NCI-H748 (cell line): ENCODE measurements at regions not wholly inside any gene's neighbourhood (a gene's known extent, or its start where the extent isn't known, plus 50 kb on each side); places are given as distances from the start of the nearest gene placed in this dataset.
"Not testable (repeated sequence)": the region's sequence is repeated elsewhere in the genome, so short reads cannot be mapped to it uniquely, and the experiment has no call there.

Experiments used
- DNase-seq: peaks from one replicate; lab custom pipeline; 2025; ENCODE audit not compliant: unreplicated experiment; lab: John Stamatoyannopoulos, UW

DNA sequence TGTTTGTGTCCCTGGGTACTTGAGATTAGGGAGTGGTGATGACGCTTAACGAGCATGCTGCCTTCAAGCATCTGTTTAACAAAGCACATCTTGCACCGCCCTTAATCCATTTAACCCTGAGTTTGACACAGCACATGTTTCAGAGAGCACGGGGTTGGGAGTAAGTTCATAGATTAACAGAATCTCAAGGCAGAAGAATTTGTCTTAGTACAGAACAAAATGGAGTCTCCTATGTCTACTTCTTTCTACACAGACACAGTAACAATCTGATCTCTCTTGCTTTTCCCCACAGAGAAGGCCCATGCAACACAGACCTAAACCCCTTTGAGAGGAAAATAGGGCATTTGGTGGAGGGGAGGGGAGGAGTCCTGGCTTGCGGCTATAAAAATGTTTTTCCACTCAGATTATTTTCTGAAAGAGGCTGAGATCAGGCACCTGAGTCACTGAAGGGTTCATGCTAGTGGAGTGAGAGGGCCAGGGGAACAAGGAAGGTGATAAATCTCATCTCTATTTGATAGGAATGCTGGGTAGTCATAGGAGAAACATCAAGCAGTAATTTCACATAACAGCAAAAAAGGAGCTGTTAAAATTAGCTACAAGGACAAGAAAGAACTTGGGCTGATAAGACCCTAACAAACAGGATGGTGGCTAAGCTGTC lies 136.9 kb downstream of the OR2B2 start:
- not testable (repeated sequence) for DNase-seq

DNA sequence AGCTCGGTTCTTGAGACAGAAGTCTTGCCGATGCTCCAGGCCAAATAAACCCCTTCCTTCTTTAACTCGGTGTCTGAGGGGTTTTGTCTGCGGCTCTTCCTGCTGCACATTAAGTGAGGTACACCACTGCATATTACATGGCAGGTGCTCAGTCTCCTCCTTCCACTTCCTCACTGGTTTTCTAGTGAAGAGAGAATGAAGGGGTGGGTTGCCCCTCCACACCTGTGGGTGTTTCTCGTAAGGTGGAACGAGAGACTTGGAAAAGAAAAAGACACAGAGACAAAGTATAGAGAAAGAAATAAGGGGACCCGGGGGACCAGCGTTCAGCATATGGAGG lies 138.0 kb downstream of the OR2B2 start:
- not testable (repeated sequence) for DNase-seq

DNA sequence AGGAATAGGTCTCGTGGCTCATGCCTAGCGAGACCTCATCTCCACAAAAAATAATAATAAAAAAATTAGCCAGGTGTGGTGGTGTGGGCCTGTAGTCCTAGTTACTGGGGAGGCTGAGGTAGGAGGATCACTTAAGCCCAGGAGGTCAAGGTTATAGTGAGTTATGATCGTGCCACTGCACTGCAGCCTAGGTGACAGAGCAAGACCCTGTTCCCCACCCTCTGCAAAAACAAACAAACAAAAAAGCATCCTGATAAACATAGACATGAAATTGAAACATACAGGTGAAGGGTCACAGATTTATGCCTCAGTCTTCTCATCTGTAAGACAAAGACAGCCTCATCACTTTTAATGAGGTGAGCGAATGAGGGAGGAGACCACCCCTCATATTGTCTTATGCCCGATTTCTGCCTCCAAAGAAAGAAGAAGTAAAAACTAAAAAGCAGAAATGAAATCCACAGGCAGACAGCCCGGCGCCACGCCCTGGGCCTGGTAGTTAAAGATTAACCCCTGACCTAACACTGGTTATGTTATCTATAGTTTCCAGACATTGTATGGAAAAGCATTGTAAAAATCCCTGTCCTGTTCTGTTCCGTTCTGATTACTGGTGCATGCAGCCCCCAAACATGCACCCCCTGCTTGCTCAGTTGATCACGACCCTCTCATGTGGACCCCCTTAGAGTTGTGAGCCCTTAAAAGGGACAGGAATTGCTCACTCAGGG lies 138.5 kb downstream of the OR2B2 start:
- not testable (repeated sequence) for DNase-seq

DNA sequence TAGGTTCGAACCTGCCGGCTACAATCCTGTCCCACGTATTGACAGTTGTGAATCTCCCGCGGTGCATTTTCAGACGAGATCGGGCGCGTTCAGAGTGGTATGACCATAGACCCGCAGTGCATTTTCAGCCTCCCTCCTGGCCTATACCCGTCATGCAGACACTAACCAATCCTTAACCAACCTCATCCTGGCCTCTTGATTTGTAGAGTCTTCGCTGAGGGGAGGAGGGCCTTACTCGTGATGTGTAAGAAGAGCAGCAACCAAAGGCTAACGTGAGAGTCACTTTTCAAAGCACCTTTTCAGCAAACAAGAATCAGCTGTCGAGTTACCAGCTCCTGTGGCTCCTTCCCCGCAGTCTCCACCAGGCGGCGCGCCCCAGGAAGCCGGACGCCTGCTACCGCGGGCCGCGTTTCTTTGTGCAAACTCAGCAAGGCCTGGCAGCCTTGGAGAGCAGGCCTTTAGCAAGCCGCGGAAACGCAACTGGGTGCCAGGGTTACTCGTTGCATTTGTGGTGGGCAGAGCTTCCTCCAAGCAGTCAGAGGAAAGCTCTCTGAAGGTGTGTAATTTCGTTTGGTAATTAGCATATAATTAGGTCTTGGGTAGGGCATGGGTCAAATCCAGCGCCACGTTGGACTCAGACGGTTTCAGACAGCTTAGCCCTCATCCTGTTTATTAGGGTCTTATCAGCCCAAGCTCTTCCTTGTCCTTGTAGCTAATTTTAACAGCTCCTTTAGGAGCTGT lies 139.8 kb downstream of the OR2B2 start:
- peak; percentile 96 for DNase-seq

DNA sequence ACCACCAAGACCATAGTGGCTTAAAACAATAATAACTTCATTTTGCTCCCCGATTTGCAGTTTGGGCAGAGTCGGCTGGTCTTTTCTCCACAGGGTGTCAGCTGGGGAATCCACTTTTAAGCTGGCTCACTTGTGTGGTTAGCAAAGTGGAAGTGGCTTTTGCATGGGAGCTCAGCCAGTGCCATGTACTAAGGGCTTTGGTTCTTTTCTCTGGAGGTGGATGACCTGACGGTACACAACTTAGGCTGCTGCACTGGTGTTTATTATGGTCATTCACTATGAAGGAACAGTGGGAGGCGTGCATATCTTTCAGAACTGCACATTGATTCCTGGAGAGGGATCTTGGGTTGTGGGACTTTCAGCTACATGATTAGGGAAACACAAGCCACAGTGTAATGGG lies 141.0 kb downstream of the OR2B2 start:
- DNase-seq = no peak

DNA sequence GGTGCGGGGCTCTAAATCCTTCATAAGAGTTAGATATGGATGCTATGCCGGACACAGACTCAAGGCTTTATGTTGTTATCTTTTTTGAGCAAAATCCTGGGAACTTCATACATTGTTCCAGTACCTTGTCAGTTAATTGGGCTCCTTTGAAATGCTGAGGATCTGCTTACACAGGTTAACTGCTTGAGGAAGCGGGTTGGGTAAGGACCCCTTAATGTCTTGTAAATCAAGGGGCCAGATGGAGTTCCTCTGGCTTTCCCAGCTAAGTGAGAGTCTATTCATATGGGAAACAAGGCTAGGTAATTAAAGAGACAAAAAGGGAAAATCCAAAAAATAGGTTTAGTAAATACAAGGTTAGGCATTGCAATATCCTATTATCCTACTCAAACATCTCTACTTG lies 141.5 kb downstream of the OR2B2 start:
- no peak for DNase-seq

DNA sequence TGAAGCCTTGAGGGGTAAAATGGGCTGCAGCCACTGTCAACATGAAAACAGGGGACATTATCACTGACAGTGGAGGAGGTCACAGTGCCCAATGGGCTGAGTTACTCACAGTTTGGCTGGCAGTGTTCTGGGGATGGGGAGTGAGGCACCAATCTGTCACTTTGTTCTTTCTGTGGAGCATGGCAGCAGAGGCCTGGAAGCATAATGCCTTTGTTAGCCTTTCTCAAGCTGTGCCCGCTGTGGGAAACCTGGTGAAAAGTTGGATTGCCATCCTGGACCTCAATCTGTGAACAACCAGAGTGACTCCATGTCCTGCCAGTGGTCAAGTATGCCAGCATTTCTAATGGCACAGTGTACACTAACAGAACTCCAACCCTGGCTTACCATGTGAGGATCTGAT lies 143.6 kb downstream of the OR2B2 start:
- DNase-seq = no peak

DNA sequence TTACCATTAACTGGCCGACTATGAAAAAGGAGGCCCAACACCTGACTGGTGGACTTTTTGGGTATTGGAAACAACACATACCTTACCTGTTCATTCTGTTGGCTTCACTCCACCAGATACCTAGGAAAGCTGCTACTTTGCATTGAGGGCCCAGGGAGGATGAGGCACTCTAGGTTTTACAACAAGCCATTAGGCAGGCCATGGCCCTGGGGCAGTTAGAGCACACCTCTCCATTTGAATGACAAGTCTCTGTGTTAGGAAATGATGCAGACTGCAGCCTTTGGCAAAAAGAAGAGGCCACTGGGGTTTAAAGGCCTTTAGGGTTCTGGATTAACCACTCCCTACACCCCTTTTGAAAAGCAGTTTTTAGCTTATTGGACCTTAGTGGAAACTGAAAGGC lies 144.3 kb downstream of the OR2B2 start:
- DNase-seq = no peak

DNA sequence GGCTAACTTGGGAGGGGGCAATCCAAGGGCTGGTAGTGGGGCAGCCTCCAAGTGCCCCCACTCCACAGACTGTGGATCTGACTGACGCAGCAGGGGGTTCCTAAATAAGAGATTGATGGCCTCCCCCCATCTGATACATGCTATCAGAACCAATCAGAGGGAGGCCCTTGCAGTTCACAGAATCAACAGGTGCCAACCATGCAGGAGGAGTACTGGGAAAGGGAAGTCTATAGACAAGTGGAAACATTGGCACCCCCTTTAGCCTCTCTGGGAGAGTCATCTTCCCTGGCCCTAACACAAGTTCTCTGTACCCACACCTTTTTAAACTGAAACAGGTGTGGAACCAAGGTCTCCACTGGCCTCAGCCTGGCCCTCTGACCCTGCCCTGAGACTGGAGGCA lies 145.8 kb downstream of the OR2B2 start:
- DNase-seq = no peak

DNA sequence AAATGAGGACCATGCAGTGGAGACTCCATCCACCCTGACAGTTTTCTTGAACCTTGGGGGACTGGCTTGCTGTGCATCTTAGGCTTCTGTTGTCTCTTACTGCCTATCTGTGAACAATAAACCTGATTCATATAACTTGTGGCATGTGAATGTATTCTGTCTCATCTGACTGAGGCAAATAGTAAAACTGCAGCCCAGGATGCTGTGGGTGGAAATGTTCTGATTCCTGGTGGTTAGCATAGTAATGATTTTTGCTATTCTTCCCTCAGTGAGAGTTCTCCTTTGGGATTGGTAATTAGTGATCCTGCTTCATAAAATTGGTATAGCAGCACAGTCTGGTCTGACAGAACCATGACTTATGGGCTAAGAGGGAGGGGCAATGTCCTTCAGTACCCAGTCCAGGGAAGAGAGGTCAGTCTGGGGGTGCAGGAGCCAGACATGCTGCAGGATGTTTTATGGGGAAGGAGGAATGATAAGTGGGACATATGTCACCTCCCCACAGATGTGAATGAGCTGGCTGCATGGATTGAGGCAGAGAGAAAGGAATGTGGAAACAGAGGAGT lies 147.1 kb downstream of the OR2B2 start:
- DNase-seq = no peak

DNA sequence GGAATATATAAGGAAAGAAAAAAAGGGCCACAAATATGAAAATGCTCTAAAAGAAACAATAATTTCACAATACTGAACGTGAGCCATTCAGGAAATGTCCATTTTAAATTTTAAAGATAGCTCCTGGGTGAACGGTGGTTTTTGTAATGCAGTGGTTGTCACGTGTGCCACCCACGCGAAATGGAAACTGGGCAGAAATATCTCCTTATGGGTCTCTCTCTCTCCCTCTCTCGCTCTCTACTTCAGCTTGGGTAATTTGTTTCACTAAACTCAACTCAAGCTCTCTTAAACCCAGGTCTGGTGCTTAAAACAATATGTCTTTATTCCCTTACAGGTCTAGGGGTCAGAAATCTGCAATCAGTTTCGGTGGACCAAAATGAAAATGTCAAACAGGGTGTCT lies 150.8 kb downstream of the OR2B2 start:
- DNase-seq = no peak

DNA sequence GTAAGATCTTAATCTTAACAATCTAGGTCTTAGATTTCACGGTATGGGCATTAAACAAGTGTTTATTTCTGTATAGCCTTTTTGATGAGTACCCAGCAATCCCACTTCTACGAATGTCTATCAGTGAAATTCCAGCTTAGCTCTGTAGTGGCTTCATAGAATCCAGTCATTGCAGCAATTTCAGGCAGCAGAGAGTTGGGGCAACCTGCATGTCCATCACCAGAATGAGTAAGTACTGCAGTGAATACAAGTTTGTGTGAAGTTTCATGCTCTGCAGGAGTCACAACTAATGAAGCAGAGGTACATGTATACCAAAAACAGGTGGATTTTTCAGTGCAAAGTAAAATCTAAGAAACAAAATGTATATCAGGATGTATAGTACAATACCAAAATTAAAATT lies 151.7 kb downstream of the OR2B2 start:
- DNase-seq = no peak

DNA sequence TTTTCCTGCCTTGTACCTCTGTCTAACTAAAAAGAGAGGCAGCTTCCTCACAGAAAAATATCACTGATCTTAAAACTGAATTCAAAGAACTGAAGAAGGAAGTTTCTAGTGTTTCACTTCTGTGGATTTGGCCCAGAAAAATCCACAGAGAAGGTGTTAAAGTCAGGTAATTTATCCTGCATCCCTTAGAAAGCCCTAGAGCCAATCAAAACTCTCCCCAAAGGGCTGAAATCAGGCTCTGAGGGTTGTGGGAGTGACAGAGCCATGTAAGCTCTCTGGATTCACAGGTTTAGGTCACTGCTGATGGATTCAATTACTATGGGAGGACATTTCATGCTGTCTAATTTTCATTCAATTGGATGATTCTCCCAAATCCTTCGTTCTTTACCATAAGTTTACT lies 152.3 kb downstream of the OR2B2 start:
- DNase-seq = no peak

DNA sequence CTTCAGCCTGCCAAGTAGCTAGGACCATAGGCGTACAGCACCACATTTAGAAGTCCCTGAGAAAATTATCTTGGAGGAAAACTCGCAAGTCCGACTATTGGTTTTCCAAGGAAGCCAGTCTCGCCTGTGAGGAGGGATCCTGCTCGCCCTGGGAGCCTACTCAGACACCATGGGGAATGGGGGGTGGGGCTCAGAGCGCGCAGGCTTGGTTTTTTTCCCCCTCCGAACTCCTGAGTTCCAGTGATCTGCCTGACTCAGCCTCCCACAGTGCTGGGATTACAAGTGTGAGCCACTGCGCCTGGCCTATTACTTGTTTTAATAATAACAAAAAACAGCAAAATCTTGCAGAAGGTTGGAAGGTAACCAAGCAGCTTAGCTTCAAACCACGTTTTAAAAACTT lies 153.7 kb downstream of the OR2B2 start:
- DNase-seq = no peak

DNA sequence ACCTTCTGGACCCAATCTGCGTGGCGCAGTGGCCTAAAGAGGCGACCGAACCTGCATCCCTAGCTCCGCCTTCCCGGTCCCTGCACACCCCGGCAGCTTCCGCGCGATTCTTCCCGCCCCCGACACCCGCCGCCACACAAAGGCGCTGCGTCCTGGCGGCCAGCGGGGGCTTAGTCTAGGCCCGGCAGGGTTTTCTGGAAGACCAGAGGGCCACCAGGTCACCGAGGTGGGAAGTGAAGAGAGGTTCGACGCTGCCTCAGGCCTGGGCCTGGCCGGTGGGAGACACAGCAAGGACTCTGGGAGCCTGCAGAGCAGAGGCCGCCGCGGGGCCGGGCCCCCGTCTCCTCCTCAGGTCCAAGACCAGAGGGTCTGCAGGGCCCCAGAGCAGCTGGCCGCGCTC lies 154.9 kb downstream of the OR2B2 start:
- no peak for DNase-seq

DNA sequence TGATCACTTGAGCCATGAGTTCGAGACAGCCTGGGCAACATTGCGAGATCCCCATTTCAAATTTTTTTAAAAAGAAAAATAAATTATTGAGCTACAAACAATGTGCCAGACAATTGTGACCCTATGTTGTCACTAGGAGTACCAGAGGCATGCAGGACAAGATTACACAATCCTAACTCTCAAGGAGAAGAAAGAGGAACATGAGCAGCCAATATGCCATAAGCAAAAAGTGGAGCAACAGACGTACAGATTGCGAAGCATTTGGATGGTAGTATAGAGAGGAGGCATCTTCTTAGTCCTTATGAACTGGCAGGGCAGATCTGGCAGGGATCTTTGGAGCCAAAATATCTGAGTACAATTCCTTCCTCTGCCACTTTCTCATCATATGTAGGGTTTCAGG lies 156.4 kb downstream of the OR2B2 start:
- no peak for DNase-seq

DNA sequence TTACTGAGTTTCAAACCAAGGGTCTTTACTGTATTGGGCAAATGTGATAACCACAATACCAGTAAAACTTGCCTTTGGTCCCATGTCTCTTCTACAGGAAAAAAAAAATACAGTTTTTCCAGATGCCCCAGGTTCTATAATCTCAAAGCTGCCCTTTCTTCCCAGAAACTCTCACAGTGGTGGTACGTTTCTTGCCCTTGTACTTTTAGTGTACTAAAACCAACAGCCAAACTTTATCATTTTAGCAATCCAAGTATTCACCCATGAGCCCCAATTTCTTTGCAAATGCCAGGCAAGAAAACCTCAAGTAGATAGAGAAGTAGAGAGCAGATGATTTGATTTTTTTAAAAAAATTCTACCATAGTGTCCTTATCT lies 157.8 kb downstream of the OR2B2 start:
- DNase-seq = no peak

DNA sequence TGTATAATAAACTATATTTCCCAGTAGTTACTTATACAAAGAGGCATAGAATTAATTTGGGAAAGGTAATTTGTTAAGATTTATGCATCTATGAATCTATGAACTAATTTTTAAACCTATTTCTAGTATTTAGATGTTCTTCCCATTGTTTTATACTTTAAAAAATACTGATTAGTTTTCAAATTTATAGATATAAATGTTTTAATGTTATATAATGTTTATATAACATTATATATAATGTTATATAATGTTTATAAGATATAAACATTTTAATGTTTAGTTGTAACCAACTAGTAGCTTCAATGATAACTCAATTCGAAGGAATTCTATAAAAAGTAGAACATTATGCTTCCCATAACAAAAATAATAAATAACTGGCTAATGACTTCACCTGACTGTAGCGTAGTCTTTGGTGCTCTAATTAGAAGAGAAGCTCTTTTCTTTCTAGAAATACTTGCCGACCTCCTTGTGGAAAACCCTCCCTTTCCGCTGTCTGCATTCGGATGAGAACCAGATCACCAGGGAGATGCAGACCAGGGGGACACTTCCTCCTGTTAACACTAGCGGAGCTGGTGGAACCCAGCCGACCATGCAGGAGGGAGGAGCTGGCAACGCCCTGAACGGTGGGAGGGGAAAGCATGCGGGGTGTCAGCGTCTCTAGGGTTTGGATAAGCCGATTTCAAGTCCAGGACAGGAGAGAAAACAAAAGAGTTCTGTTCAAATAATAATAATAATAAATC lies 158.4 kb downstream of the OR2B2 start:
- DNase-seq = peak; percentile 98

DNA sequence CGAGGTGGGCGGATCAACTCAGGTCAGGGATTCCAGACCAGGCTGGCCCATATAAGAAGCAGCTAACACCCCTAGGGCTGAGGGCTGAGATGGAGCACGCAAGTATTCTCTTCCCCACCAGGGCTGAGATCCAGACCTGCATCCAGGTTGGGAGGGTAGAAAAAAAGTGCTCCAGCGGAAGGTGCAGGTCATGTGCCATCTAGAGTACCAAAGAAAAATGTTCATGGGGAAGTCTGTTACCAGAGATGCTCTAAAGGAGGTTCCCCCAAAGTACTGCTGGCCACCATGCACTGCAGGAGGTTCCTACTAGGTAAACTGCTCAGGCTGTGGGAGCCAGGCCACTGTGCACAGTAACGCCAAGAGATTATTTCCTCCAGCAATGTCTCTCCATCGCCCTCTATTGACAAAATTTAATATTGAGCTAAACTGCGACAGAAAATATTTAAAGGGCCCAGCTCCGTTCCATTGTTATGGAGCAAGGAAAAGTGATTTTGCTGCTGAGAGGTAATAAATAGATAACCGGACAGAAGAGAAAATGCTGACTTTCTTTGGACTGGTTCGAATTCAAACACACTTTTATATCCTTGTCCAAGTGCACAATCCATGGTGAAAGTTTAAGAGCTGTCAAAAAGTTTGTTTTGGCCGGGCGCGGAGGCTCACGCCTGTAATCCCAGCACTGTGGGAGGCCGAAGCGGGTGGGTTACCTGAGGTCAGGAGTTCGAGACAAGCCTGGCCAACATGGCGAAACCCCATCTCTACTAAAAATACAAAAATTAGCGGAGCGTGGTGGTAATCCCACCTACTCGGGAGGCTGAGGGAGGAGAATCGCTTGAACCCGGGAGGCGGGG lies 159.9 kb downstream of the OR2B2 start:
- DNase-seq = peak; percentile 91

DNA sequence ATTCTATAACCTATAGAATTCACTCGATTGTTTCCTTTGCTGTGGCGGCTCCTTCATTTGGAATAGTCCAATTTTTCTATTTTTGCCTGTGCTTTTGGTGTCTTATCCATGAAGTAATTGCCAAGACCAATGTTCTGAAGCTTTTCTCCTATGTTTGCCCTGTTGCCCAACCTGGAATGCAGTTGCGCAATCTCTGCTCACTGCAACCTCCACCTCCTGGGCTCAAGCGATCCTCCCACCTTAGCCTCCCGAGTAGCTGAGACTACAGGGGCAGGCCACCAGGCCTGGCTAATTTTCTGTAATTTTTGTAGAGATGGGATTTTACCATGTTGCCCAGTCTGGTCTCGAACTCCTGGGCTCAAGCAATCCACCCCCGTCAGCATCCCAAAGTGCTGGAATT lies 163.5 kb downstream of the OR2B2 start:
- DNase-seq = no peak

DNA sequence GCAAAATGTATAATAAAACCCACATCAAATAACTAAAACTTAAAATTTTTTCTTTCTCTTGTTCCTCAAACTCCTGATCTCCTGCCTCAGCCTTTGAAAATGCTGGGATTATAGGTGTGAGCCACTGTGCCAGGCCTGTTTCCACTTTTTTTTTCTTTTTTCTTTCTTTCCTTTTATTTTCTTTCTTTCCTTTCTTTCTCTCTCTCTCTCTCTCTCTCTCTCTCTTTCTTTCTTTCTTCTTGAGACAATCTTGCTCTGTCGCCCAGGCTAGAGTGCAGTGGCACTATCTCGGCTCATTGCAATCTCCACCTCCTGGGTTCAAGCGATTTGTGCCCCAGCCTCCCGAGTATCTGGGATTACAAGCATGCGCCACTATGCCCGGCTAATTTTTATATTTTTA lies 164.6 kb downstream of the OR2B2 start:
- no peak for DNase-seq
